ENCODE measurements at regions not wholly inside any gene's neighbourhood (a gene's known extent, or its start where the extent isn't known, plus 50 kb on each side); places are given as distances from the start of the nearest gene placed in this dataset.

GRCh38 chr6:62707914-62708313 lies 421.9 kb upstream of the KHDRBS2 start (continued):
- TF ChIP-seq TOE1 (IDR thresholded peaks at IDR 0.05; ENCODE audit: borderline replicate concordance) (no peak), TOE1 (CRISPR knock-in tag; IDR thresholded peaks at IDR 0.05; ENCODE audit: borderline replicate concordance, low read depth) (no peak), OTX1 (CRISPR knock-in tag; IDR thresholded peaks at IDR 0.05) (no peak), ZKSCAN3 (CRISPR knock-in tag; IDR thresholded peaks at IDR 0.05) (no peak), HMGXB4 (CRISPR knock-in tag; IDR thresholded peaks at IDR 0.05) (no peak), NFIC (IDR thresholded peaks at IDR 0.05) (no peak)

- Histone ChIP-seq H3K4me3 (no peak overlapping the region), H3K36me3 (ENCODE audit: control insufficient read depth, insufficient read depth, low read length) (no peaks in the 10 kb centered on the region), H3K9ac (ENCODE audit: insufficient read depth in 1 of 2, low read depth in 2 of 2, low read length in 2 of 2) (no peak overlapping the region), H3K79me2 (ENCODE audit: control insufficient read depth, insufficient read depth, low read length) (no peaks in the 10 kb centered on the region), H3K27me3 (ENCODE audit: control insufficient read depth in 2 of 2, insufficient read depth in 2 of 2, low read length in 2 of 2) (no peaks in the 10 kb centered on the region), H3K4me1 (replicated peaks in 1 of 2; ENCODE audit: control insufficient read depth in 2 of 2, insufficient read depth in 2 of 2, low read length in 2 of 2) (no peaks in the 10 kb centered on the region), H3K27ac (ENCODE audit: extremely low read depth, low read depth, low read length) (no peak overlapping the region), H4K20me1 (replicated peaks; ENCODE audit: control insufficient read depth, insufficient read depth, low read length) (no peaks in the 10 kb centered on the region), H3K9me3 (replicated peaks; ENCODE audit: control insufficient read depth, insufficient read depth, low read depth, low read length) (no peaks in the 10 kb centered on the region), H3K4me2 (ENCODE audit: insufficient read depth, low read length) (no peak overlapping the region), H3K9me1 (ENCODE audit: control insufficient read depth, insufficient read depth, low read length) (no peaks in the 10 kb centered on the region), H2AFZ (ENCODE audit: low read depth, low read length) (no peak overlapping the region)
- POLR2A ChIA-PET, result no interaction called here
- WGBS (ENCODE audit: insufficient coverage, low coverage, missing lambda C conversion rate), result 0% methylated on average over 1 of the region's 1 CpG
- FAIRE-seq, result no peak
- no peak for DNase-seq (ENCODE audit: extremely low read depth in 1 of 4, low spot score in 3 of 4)
- intact Hi-C loops (cut with micrococcal nuclease) (no loop called here), in situ Hi-C loops (cut with MboI) (no loop called here)
- CTCF ChIA-PET (ENCODE audit: low intra/inter-chr PET ratio), result no interaction called here
- BruUV-seq (replicated peaks), result no TSS peak
- TF ChIP-seq ZNF696 (CRISPR knock-in tag; conservative IDR thresholded peaks at IDR 0.05) (no peak), TCF3 (CRISPR knock-in tag; IDR thresholded peaks at IDR 0.05) (no peak), JUN (IDR thresholded peaks at IDR 0.05; ENCODE audit: borderline replicate concordance, low read depth, low read length) (no peak), JUN (CRISPR knock-in tag; IDR thresholded peaks at IDR 0.05; ENCODE audit: borderline replicate concordance) (no peak), SMARCC2 (IDR thresholded peaks at IDR 0.05; ENCODE audit: low read depth) (no peak), DDX20 (tag; IDR thresholded peaks at IDR 0.05; ENCODE audit: low read depth) (no peak), MCM3 (IDR thresholded peaks at IDR 0.05) (no peak), SIN3A (IDR thresholded peaks at IDR 0.05; ENCODE audit: borderline replicate concordance in 2 of 2, control insufficient read depth in 1 of 2, low read depth in 2 of 2, low read length in 2 of 2) (no peak), ZNF76 (CRISPR knock-in tag; IDR thresholded peaks at IDR 0.05; ENCODE audit: borderline replicate concordance) (no peak), DPF2 (IDR thresholded peaks at IDR 0.05) (no peak), ZNF23 (CRISPR knock-in tag; IDR thresholded peaks at IDR 0.05) (no peak), ZNF584 (CRISPR knock-in tag; IDR thresholded peaks at IDR 0.05; ENCODE audit: low read depth) (no peak), HMBOX1 (IDR thresholded peaks at IDR 0.05) (no peak), ZNF197 (CRISPR knock-in tag; IDR thresholded peaks at IDR 0.05; ENCODE audit: low read depth) (no peak)
- no peak for ATAC-seq
Measured at GRCh38 chr6:62707156-62707555, 421.1 kb upstream of the KHDRBS2 start.

All from K562 (cell line).